Subcutaneous abdominal adipose tissue (tissue), 5 donors: ENCODE measurements at regions not wholly inside any gene's neighbourhood (a gene's known extent, or its start where the extent isn't known, plus 50 kb on each side); places are given as distances from the start of the nearest gene placed in this dataset.

ENCODE experiments used
- H3K27ac ChIP-seq: one replicate; pipeline ENCODE4 v1.7.0; 2013; ENCODE audit warnings: low read depth, mild to moderate bottlenecking, inconsistent platforms, low read length, moderate library complexity
- H3K27me3 ChIP-seq, 5 donors: one replicate each; pipeline ENCODE4 v1.7.0; 2013; ENCODE audit warnings: low read length in 5 of 5, inconsistent platforms in 1 of 5; ENCODE audit not compliant: control insufficient read depth in 5 of 5, insufficient read depth in 4 of 5
- H3K36me3 ChIP-seq, 5 donors: one replicate each; pipeline ENCODE4 v1.7.0; 2013; ENCODE audit warnings: low read length in 5 of 5; ENCODE audit not compliant: control insufficient read depth in 5 of 5, insufficient read depth in 5 of 5
- H3K4me1 ChIP-seq, 5 donors: one replicate each; pipeline ENCODE4 v1.7.0; 2013; ENCODE audit warnings: low read length in 5 of 5, mild to moderate bottlenecking in 3 of 5, moderate library complexity in 1 of 5; ENCODE audit not compliant: control insufficient read depth in 5 of 5, insufficient read depth in 5 of 5
- H3K4me3 ChIP-seq, 5 donors: one replicate each; pipeline ENCODE4 v1.7.0; 2013; ENCODE audit warnings: low read length in 5 of 5, low read depth in 1 of 5
- H3K9ac ChIP-seq, 5 donors: one replicate each; pipeline ENCODE4 v1.7.0; 2013; ENCODE audit warnings: low read length in 5 of 5, mild to moderate bottlenecking in 4 of 5, moderate library complexity in 3 of 5
- H3K9me3 ChIP-seq, 5 donors: one replicate each; pipeline ENCODE4 v1.7.0; 2013; ENCODE audit warnings: low read length in 5 of 5; ENCODE audit not compliant: control insufficient read depth in 5 of 5
- donor health status: healthy.
- donor health status: healthy.
- donor health status: healthy.
- donor health status: healthy.
- donor health status: healthy.

- Histone ChIP-seq H3K9ac (no peak overlapping the region), H3K9me3 (peaks cover 0 to 3% (median 0%) of the 10 kb centered on the region in 5 donors), H3K27ac (no peak overlapping the region), H3K4me1 (no peaks in the 10 kb centered on the region), H3K36me3 (no peaks in the 10 kb centered on the region), H3K27me3 (no peaks in the 10 kb centered on the region), H3K4me3 (no peak overlapping the region)
Measured at GRCh38 chr3:105254154-105254553, 112.6 kb upstream of the ALCAM start.

- H3K9ac ChIP-seq = no peak overlapping the region
- H3K4me1 ChIP-seq = no peaks in the 10 kb centered on the region
- H3K4me3 ChIP-seq = no peak overlapping the region
- no peaks in the 10 kb centered on the region for H3K27me3 ChIP-seq
- no peak overlapping the region for H3K27ac ChIP-seq
- peaks cover 0 to 1% (median 0%) of the 10 kb centered on the region in 5 donors for H3K9me3 ChIP-seq
- H3K36me3 ChIP-seq = no peaks in the 10 kb centered on the region
Measured at GRCh38 chr3:105255350-105255749, 111.4 kb upstream of the ALCAM start.

GRCh38 chr3:105259496-105259895 is 107.2 kb upstream of the ALCAM start:
- H3K9me3 ChIP-seq = peaks cover 0 to 5% (median 0%) of the 10 kb centered on the region in 5 donors
- H3K36me3 ChIP-seq = no peaks in the 10 kb centered on the region
- H3K27me3 ChIP-seq = no peaks in the 10 kb centered on the region
- no peak overlapping the region for H3K9ac ChIP-seq
- no peak overlapping the region for H3K4me3 ChIP-seq
- no peak overlapping the region for H3K27ac ChIP-seq
- no peaks in the 10 kb centered on the region for H3K4me1 ChIP-seq

GRCh38 chr3:105260385-105260784 is 106.3 kb upstream of the ALCAM start:
- Histone ChIP-seq H3K27me3 (no peaks in the 10 kb centered on the region), H3K9ac (no peak overlapping the region), H3K4me1 (no peaks in the 10 kb centered on the region), H3K36me3 (no peaks in the 10 kb centered on the region), H3K4me3 (no peak overlapping the region), H3K9me3 (peaks cover 0 to 5% (median 0%) of the 10 kb centered on the region in 5 donors), H3K27ac (no peak overlapping the region)

GRCh38 chr3:105274536-105274935 is 92.2 kb upstream of the ALCAM start:
- H3K4me1 ChIP-seq = no peaks in the 10 kb centered on the region
- H3K4me3 ChIP-seq = no peak overlapping the region
- H3K36me3 ChIP-seq = no peaks in the 10 kb centered on the region
- no peaks in the 10 kb centered on the region for H3K27me3 ChIP-seq
- H3K27ac ChIP-seq = no peak overlapping the region
- H3K9me3 ChIP-seq = no peaks in the 10 kb centered on the region
- H3K9ac ChIP-seq = no peak overlapping the region

- H3K4me3 ChIP-seq = no peak overlapping the region
- H3K27ac ChIP-seq = no peak overlapping the region
- H3K9me3 ChIP-seq = no peaks in the 10 kb centered on the region
- no peaks in the 10 kb centered on the region for H3K36me3 ChIP-seq
- no peaks in the 10 kb centered on the region for H3K4me1 ChIP-seq
- H3K9ac ChIP-seq = no peak overlapping the region
- H3K27me3 ChIP-seq = no peaks in the 10 kb centered on the region
Measured at GRCh38 chr3:105274958-105275357, 91.8 kb upstream of the ALCAM start.

- no peaks in the 10 kb centered on the region for H3K4me1 ChIP-seq
- no peaks in the 10 kb centered on the region for H3K27me3 ChIP-seq
- H3K27ac ChIP-seq = no peak overlapping the region
- H3K4me3 ChIP-seq = no peak overlapping the region
- H3K36me3 ChIP-seq = no peaks in the 10 kb centered on the region
- no peaks in the 10 kb centered on the region for H3K9me3 ChIP-seq
- H3K9ac ChIP-seq = no peak overlapping the region
Measured at GRCh38 chr3:105277656-105278055, 89.1 kb upstream of the ALCAM start.

GRCh38 chr3:105278688-105279087 is 88.0 kb upstream of the ALCAM start:
- H3K27ac ChIP-seq = no peak overlapping the region

GRCh38 chr3:105281989-105282388 is 84.7 kb upstream of the ALCAM start:
- Histone ChIP-seq H3K27me3 (no peaks in the 10 kb centered on the region), H3K27ac (no peak overlapping the region), H3K9me3 (no peaks in the 10 kb centered on the region), H3K36me3 (no peaks in the 10 kb centered on the region), H3K9ac (no peak overlapping the region), H3K4me1 (no peaks in the 10 kb centered on the region), H3K4me3 (no peak overlapping the region)

More at GRCh38 chr3:105278688-105279087, 88.0 kb upstream of the ALCAM start:
- H3K36me3 ChIP-seq = no peaks in the 10 kb centered on the region
- H3K9ac ChIP-seq = no peak overlapping the region
- H3K4me1 ChIP-seq = no peaks in the 10 kb centered on the region
- no peaks in the 10 kb centered on the region for H3K9me3 ChIP-seq
- no peak overlapping the region for H3K4me3 ChIP-seq
- no peaks in the 10 kb centered on the region for H3K27me3 ChIP-seq

- H3K27ac ChIP-seq = no peak overlapping the region
- no peaks in the 10 kb centered on the region for H3K36me3 ChIP-seq
- no peaks in the 10 kb centered on the region for H3K27me3 ChIP-seq
- no peak overlapping the region for H3K9ac ChIP-seq
- H3K9me3 ChIP-seq = peaks cover 0 to 2% (median 0%) of the 10 kb centered on the region in 5 donors
- H3K4me1 ChIP-seq = no peaks in the 10 kb centered on the region
- no peak overlapping the region for H3K4me3 ChIP-seq
Measured at GRCh38 chr3:105284876-105285275, 81.8 kb upstream of the ALCAM start.
